ENCODE measurements at regions not wholly inside any gene's neighbourhood (a gene's known extent, or its start where the extent isn't known, plus 50 kb on each side); places are given as distances from the start of the nearest gene placed in this dataset.

GRCh38 chrX:15918003-15918402 lies 63.4 kb upstream of the AP1S2 start:
- ATAC-seq, result no peak
- TF ChIP-seq ZC3H10 (CRISPR knock-in tag; IDR thresholded peaks at IDR 0.05) (no peak), CSRNP3 (CRISPR knock-in tag; IDR thresholded peaks at IDR 0.05) (no peak), TCF4 (CRISPR knock-in tag; IDR thresholded peaks at IDR 0.05; ENCODE audit: borderline replicate concordance) (no peak), CSDC2 (CRISPR knock-in tag; IDR thresholded peaks at IDR 0.05) (no peak), OSR1 (CRISPR knock-in tag; IDR thresholded peaks at IDR 0.05) (no peak), ARNTL (CRISPR knock-in tag; IDR thresholded peaks at IDR 0.05; ENCODE audit: borderline replicate concordance, low read depth) (no peak), PPARA (CRISPR knock-in tag; IDR thresholded peaks at IDR 0.05; ENCODE audit: borderline replicate concordance) (no peak), GLIS3 (CRISPR knock-in tag; IDR thresholded peaks at IDR 0.05) (no peak), BACH2 (CRISPR knock-in tag; IDR thresholded peaks at IDR 0.05; ENCODE audit: borderline replicate concordance) (no peak)

DNA sequence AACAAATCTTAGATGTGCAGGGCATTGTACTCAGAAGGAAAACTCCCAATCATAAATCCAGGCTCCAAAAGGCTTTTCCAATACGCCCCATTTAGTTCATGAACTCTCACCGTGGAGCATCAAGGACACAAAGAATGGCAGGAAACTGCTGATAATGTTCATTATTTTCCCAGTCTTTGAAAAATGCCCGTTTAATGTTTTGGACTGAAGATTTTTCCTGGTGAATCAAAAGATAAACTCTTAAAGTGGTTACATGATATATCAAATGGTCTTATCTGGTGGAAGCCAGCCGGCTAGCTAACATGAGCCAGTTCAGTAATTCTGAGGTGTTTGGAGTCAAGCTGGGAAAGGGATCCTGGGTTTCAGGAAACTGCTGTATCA lies 62.1 kb upstream of the AP1S2 start:
- ATAC-seq, result no peak
- TF ChIP-seq ZFP30 (CRISPR knock-in tag; IDR thresholded peaks at IDR 0.05), result no peak
- no peak for TF ChIP-seq SNAI2 (CRISPR knock-in tag; IDR thresholded peaks at IDR 0.05)
- no peak for TF ChIP-seq BACH2 (CRISPR knock-in tag; IDR thresholded peaks at IDR 0.05; ENCODE audit: borderline replicate concordance)
- no peak for TF ChIP-seq CSDC2 (CRISPR knock-in tag; IDR thresholded peaks at IDR 0.05)
- no peak for TF ChIP-seq ARNTL (CRISPR knock-in tag; IDR thresholded peaks at IDR 0.05; ENCODE audit: borderline replicate concordance, low read depth)
- no peak for TF ChIP-seq GLIS3 (CRISPR knock-in tag; IDR thresholded peaks at IDR 0.05)
- no peak for TF ChIP-seq ZNF70 (CRISPR knock-in tag; IDR thresholded peaks at IDR 0.05)
- TF ChIP-seq POU6F1 (CRISPR knock-in tag; IDR thresholded peaks at IDR 0.05; ENCODE audit: borderline replicate concordance, low read depth), result no peak
- TF ChIP-seq ZFP3 (CRISPR knock-in tag; IDR thresholded peaks at IDR 0.05), result no peak
- TF ChIP-seq, protein P1, sequence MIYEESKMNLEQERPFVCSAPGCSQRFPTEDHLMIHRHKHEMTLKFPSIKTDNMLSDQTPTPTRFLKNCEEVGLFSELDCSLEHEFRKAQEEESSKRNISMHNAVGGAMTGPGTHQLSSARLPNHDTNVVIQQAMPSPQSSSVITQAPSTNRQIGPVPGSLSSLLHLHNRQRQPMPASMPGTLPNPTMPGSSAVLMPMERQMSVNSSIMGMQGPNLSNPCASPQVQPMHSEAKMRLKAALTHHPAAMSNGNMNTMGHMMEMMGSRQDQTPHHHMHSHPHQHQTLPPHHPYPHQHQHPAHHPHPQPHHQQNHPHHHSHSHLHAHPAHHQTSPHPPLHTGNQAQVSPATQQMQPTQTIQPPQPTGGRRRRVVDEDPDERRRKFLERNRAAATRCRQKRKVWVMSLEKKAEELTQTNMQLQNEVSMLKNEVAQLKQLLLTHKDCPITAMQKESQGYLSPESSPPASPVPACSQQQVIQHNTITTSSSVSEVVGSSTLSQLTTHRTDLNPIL (CRISPR knock-in tag; IDR thresholded peaks at IDR 0.05; ENCODE audit: low read depth), result no peak
- TF ChIP-seq, protein P2, sequence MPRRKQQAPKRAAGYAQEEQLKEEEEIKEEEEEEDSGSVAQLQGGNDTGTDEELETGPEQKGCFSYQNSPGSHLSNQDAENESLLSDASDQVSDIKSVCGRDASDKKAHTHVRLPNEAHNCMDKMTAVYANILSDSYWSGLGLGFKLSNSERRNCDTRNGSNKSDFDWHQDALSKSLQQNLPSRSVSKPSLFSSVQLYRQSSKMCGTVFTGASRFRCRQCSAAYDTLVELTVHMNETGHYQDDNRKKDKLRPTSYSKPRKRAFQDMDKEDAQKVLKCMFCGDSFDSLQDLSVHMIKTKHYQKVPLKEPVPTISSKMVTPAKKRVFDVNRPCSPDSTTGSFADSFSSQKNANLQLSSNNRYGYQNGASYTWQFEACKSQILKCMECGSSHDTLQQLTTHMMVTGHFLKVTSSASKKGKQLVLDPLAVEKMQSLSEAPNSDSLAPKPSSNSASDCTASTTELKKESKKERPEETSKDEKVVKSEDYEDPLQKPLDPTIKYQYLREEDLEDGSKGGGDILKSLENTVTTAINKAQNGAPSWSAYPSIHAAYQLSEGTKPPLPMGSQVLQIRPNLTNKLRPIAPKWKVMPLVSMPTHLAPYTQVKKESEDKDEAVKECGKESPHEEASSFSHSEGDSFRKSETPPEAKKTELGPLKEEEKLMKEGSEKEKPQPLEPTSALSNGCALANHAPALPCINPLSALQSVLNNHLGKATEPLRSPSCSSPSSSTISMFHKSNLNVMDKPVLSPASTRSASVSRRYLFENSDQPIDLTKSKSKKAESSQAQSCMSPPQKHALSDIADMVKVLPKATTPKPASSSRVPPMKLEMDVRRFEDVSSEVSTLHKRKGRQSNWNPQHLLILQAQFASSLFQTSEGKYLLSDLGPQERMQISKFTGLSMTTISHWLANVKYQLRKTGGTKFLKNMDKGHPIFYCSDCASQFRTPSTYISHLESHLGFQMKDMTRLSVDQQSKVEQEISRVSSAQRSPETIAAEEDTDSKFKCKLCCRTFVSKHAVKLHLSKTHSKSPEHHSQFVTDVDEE (CRISPR knock-in tag; IDR thresholded peaks at IDR 0.05), result no peak
- TF ChIP-seq TOX (CRISPR knock-in tag; IDR thresholded peaks at IDR 0.05; ENCODE audit: borderline replicate concordance), result no peak
- TF ChIP-seq ZNF565 (CRISPR knock-in tag; conservative IDR thresholded peaks at IDR 0.05; ENCODE audit: low read depth), result no peak

- ATAC-seq, result no peak
- TF ChIP-seq PPARA (CRISPR knock-in tag; IDR thresholded peaks at IDR 0.05; ENCODE audit: borderline replicate concordance), result no peak
- TF ChIP-seq, protein P2 (CRISPR knock-in tag; IDR thresholded peaks at IDR 0.05), result no peak
- TF ChIP-seq RARB (CRISPR knock-in tag; IDR thresholded peaks at IDR 0.05), result no peak
- TF ChIP-seq SNAI2 (CRISPR knock-in tag; IDR thresholded peaks at IDR 0.05), result no peak
- no peak for TF ChIP-seq ARNTL (CRISPR knock-in tag; IDR thresholded peaks at IDR 0.05; ENCODE audit: borderline replicate concordance, low read depth)
- TF ChIP-seq ZNF70 (CRISPR knock-in tag; IDR thresholded peaks at IDR 0.05), result no peak
- TF ChIP-seq ZNF565 (CRISPR knock-in tag; conservative IDR thresholded peaks at IDR 0.05; ENCODE audit: low read depth), result no peak
- TF ChIP-seq ZNF8 (CRISPR knock-in tag; IDR thresholded peaks at IDR 0.05), result no peak
- TF ChIP-seq ISL1 (CRISPR knock-in tag; IDR thresholded peaks at IDR 0.05), result no peak
- TF ChIP-seq, protein P3, sequence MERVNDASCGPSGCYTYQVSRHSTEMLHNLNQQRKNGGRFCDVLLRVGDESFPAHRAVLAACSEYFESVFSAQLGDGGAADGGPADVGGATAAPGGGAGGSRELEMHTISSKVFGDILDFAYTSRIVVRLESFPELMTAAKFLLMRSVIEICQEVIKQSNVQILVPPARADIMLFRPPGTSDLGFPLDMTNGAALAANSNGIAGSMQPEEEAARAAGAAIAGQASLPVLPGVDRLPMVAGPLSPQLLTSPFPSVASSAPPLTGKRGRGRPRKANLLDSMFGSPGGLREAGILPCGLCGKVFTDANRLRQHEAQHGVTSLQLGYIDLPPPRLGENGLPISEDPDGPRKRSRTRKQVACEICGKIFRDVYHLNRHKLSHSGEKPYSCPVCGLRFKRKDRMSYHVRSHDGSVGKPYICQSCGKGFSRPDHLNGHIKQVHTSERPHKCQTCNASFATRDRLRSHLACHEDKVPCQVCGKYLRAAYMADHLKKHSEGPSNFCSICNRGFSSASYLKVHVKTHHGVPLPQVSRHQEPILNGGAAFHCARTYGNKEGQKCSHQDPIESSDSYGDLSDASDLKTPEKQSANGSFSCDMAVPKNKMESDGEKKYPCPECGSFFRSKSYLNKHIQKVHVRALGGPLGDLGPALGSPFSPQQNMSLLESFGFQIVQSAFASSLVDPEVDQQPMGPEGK (CRISPR knock-in tag; IDR thresholded peaks at IDR 0.05; ENCODE audit: borderline replicate concordance), result no peak
- no peak for TF ChIP-seq ESRRG (CRISPR knock-in tag; IDR thresholded peaks at IDR 0.05)
- TF ChIP-seq ZFP30 (CRISPR knock-in tag; IDR thresholded peaks at IDR 0.05), result no peak
- TF ChIP-seq BACH2 (CRISPR knock-in tag; IDR thresholded peaks at IDR 0.05; ENCODE audit: borderline replicate concordance), result no peak
- no peak for TF ChIP-seq TOX (CRISPR knock-in tag; IDR thresholded peaks at IDR 0.05; ENCODE audit: borderline replicate concordance)
Observed at GRCh38 chrX:15915959-15916703, 61.5 kb upstream of the AP1S2 start.
